Lung microvascular endothelial cell (primary cell): ENCODE measurements at regions not wholly inside any gene's neighbourhood (a gene's known extent, or its start where the extent isn't known, plus 50 kb on each side); places are given as distances from the start of the nearest gene placed in this dataset.

Experiments used
- DNase-seq, 2 donors: peaks; one replicate each; pipeline versions ENCODE4 v3.0.0 to v3.0.0-alpha.2; 2010; ENCODE audit warnings: low read depth in 2 of 2

GRCh38 chr1:60388092-60388987 is 314.8 kb upstream of the C1orf87 start:
- peak in 1 of 2 donors; percentile 25 for DNase-seq

- DNase-seq, result no peak
These were observed 313.6 kb upstream of the C1orf87 start for GRCh38 chr1:60387175-60387574.

- no peak for DNase-seq
These were observed 312.7 kb upstream of the C1orf87 start for GRCh38 chr1:60386249-60386648.

- DNase-seq, result no peak
These were observed 302.6 kb upstream of the C1orf87 start for GRCh38 chr1:60376196-60376595.

GRCh38 chr1:60374537-60374936 is 301.0 kb upstream of the C1orf87 start:
- no peak for DNase-seq

- DNase-seq, result no peak
These were observed 294.0 kb upstream of the C1orf87 start for GRCh38 chr1:60367532-60367931.

GRCh38 chr1:60359431-60359830 is 285.9 kb upstream of the C1orf87 start:
- DNase-seq, result no peak

- no peak for DNase-seq
These were observed 277.0 kb upstream of the C1orf87 start for GRCh38 chr1:60350531-60350930.

GRCh38 chr1:60348884-60349283 is 275.3 kb upstream of the C1orf87 start:
- no peak for DNase-seq

- DNase-seq, result no peak
These were observed 272.1 kb upstream of the C1orf87 start for GRCh38 chr1:60345621-60346020.

GRCh38 chr1:60345049-60345448 is 271.5 kb upstream of the C1orf87 start:
- no peak for DNase-seq

GRCh38 chr1:60343736-60344135 is 270.2 kb upstream of the C1orf87 start:
- no peak for DNase-seq

- DNase-seq, result no peak
These were observed 269.0 kb upstream of the C1orf87 start for GRCh38 chr1:60342569-60342968.

GRCh38 chr1:60341274-60341673 is 267.7 kb upstream of the C1orf87 start:
- DNase-seq, result no peak

- no peak for DNase-seq
These were observed 258.1 kb upstream of the C1orf87 start for GRCh38 chr1:60331647-60332046.

- no peak for DNase-seq
These were observed 256.1 kb upstream of the C1orf87 start for GRCh38 chr1:60329651-60330050.

- no peak for DNase-seq
These were observed 238.3 kb upstream of the C1orf87 start for GRCh38 chr1:60311838-60312237.

- DNase-seq, result no peak
These were observed 226.0 kb upstream of the C1orf87 start for GRCh38 chr1:60299581-60299980.

- DNase-seq, result no peak
These were observed 224.7 kb upstream of the C1orf87 start for GRCh38 chr1:60298290-60298689.

GRCh38 chr1:60296794-60297193 is 223.2 kb upstream of the C1orf87 start:
- no peak for DNase-seq

- DNase-seq, result no peak
These were observed 218.6 kb upstream of the C1orf87 start for GRCh38 chr1:60292140-60292539.

GRCh38 chr1:60290393-60290792 is 216.8 kb upstream of the C1orf87 start:
- DNase-seq, result no peak

- no peak for DNase-seq
These were observed 214.0 kb upstream of the C1orf87 start for GRCh38 chr1:60287536-60287935.
